Spinal cord (tissue), 9 donors: ENCODE measurements at regions not wholly inside any gene's neighbourhood (a gene's known extent, or its start where the extent isn't known, plus 50 kb on each side); places are given as distances from the start of the nearest gene placed in this dataset.

Source experiments
- DNase-seq, 6 donors: peaks; one replicate each; pipeline versions ENCODE4 v3.0.0 to v3.0.0-alpha.2; 2013 to 2015; ENCODE audit warnings: low spot score in 6 of 6, low read depth in 4 of 6
- H3K27ac ChIP-seq: one replicate; pipeline ENCODE4 v1.5.1; 2013; ENCODE audit warnings: low read depth, low read length, control low read depth
- H3K27me3 ChIP-seq: one replicate; pipeline ENCODE4 v1.6.1; 2013; ENCODE audit warnings: low read length; ENCODE audit not compliant: control insufficient read depth, insufficient read depth
- H3K36me3 ChIP-seq: one replicate; pipeline ENCODE4 v1.6.1; 2013; ENCODE audit warnings: low read length; ENCODE audit not compliant: control insufficient read depth, insufficient read depth
- H3K4me1 ChIP-seq: one replicate; pipeline ENCODE4 v1.6.1; 2013; ENCODE audit warnings: low read length; ENCODE audit not compliant: control insufficient read depth, insufficient read depth
- H3K4me3 ChIP-seq: one replicate; pipeline ENCODE4 v1.5.1; 2013; ENCODE audit warnings: low read depth, low read length, control low read depth
- H3K9me3 ChIP-seq: one replicate; pipeline ENCODE4 v1.6.1; 2013; ENCODE audit warnings: low read length; ENCODE audit not compliant: control insufficient read depth, insufficient read depth
- WGBS: methylation state at CpG from one replicate; pipeline ENCODE4 v1.1.5; 2013; ENCODE audit warnings: missing lambda C conversion rate; ENCODE audit not compliant: insufficient coverage; 5-methylcytosine and 5-hydroxymethylcytosine counted together
- donor health status: healthy.

GRCh38 chr3:116563351-116563750 is 118.1 kb upstream of the LSAMP start:
- Histone ChIP-seq H3K36me3 (no peaks in the 10 kb centered on the region), H3K9me3 (no peaks in the 10 kb centered on the region), H3K27ac (no peak overlapping the region), H3K27me3 (no peaks in the 10 kb centered on the region), H3K4me3 (no peak overlapping the region), H3K4me1 (no peaks in the 10 kb centered on the region)
- peak in 2 of 6 donors; percentile 18 to 56 for DNase-seq
- no CpG with 5 or more reads among the region's 2 CpGs for WGBS

- no peaks in the 10 kb centered on the region for H3K9me3 ChIP-seq
- H3K4me3 ChIP-seq = no peak overlapping the region
- DNase-seq = no peak
- no peaks in the 10 kb centered on the region for H3K4me1 ChIP-seq
- H3K27me3 ChIP-seq = no peaks in the 10 kb centered on the region
- no peaks in the 10 kb centered on the region for H3K36me3 ChIP-seq
- no peak overlapping the region for H3K27ac ChIP-seq
These were observed 121.2 kb upstream of the LSAMP start for GRCh38 chr3:116566478-116566960.

- no CpG with 5 or more reads among the region's 1 CpG for WGBS
- no peaks in the 10 kb centered on the region for H3K4me1 ChIP-seq
- DNase-seq = no peak
- H3K36me3 ChIP-seq = no peaks in the 10 kb centered on the region
- no peak overlapping the region for H3K4me3 ChIP-seq
- no peaks in the 10 kb centered on the region for H3K27me3 ChIP-seq
- H3K9me3 ChIP-seq = no peaks in the 10 kb centered on the region
- no peak overlapping the region for H3K27ac ChIP-seq
These were observed 124.3 kb upstream of the LSAMP start for GRCh38 chr3:116569611-116570010.

DNA sequence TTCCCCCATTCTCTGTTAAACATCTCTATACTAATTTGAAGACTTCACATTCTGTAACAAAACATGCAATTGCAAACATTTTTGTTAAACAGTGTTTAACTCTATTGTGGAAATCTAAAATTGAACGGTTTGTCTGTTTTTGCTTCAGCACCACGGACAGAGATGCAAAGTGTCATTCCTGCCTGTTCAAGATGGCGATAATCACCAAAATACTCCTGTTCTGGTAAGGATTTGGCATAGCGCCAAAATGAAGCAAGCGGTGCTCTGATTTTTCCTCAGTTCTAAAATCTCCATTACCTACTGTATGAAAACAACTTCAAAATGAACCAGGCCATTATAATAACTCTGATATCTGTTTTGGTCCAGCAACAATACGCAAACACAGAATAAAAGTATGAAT is 129.7 kb upstream of the TUSC7 start:
- Histone ChIP-seq H3K4me1 (no peaks in the 10 kb centered on the region), H3K4me3 (no peak overlapping the region), H3K27ac (no peak overlapping the region), H3K27me3 (no peaks in the 10 kb centered on the region), H3K36me3 (no peaks in the 10 kb centered on the region), H3K9me3 (no peaks in the 10 kb centered on the region)
- DNase-seq = peak in 1 of 6 donors; percentile 26
- WGBS = 14% methylated on average over 1 of the region's 6 CpGs

- DNase-seq = peak in 1 of 6 donors; percentile 28
- WGBS = 67% methylated on average over 5 of the region's 7 CpGs
- Histone ChIP-seq H3K27me3 (no peaks in the 10 kb centered on the region), H3K27ac (no peak overlapping the region), H3K4me3 (no peak overlapping the region), H3K36me3 (no peaks in the 10 kb centered on the region), H3K4me1 (no peaks in the 10 kb centered on the region), H3K9me3 (no peaks in the 10 kb centered on the region)
These were observed 123.2 kb upstream of the TUSC7 start for GRCh38 chr3:116586285-116586944.

GRCh38 chr3:116591236-116591635 is 118.3 kb upstream of the TUSC7 start:
- DNase-seq = peak in 2 of 6 donors; percentile 28 to 56
- H3K27ac ChIP-seq = no peak overlapping the region
- H3K36me3 ChIP-seq = no peaks in the 10 kb centered on the region
- no CpG with 5 or more reads among the region's 3 CpGs for WGBS
- H3K4me1 ChIP-seq = no peaks in the 10 kb centered on the region
- H3K9me3 ChIP-seq = no peaks in the 10 kb centered on the region
- H3K27me3 ChIP-seq = no peaks in the 10 kb centered on the region
- H3K4me3 ChIP-seq = no peak overlapping the region

GRCh38 chr3:116601206-116601605 is 108.4 kb upstream of the TUSC7 start:
- WGBS = no CpG with 5 or more reads among the region's 2 CpGs
- H3K4me1 ChIP-seq = no peaks in the 10 kb centered on the region
- H3K27me3 ChIP-seq = no peaks in the 10 kb centered on the region
- H3K27ac ChIP-seq = no peak overlapping the region
- no peak for DNase-seq
- no peak overlapping the region for H3K4me3 ChIP-seq
- no peaks in the 10 kb centered on the region for H3K9me3 ChIP-seq
- H3K36me3 ChIP-seq = no peaks in the 10 kb centered on the region

GRCh38 chr3:116607205-116607604 is 102.4 kb upstream of the TUSC7 start:
- H3K4me1 ChIP-seq = no peaks in the 10 kb centered on the region
- no peak overlapping the region for H3K27ac ChIP-seq
- DNase-seq = no peak
- no peaks in the 10 kb centered on the region for H3K36me3 ChIP-seq
- WGBS = 64% methylated on average over 5 of the region's 5 CpGs
- H3K4me3 ChIP-seq = no peak overlapping the region
- H3K27me3 ChIP-seq = no peaks in the 10 kb centered on the region
- no peaks in the 10 kb centered on the region for H3K9me3 ChIP-seq

DNA sequence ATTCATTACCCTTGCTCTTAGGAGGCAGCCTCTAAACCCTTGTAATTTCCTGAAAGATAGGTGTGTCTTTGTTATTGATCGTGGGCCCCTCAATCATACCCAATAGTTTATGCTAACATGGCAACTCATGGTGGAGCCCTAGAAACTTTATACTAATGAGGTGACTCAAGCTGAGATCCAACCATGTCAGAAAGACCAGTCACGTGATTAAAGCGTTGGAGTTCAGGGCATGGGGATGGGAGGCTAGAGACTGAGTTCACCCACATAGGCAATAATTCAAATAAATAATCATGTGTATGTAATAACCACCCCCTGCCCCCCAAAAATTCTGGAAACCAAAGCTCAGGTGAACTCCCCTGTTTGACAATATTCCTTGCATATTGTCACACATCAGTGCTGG is 99.5 kb upstream of the TUSC7 start:
- WGBS = no CpG with 5 or more reads among the region's 3 CpGs
- Histone ChIP-seq H3K4me1 (no peaks in the 10 kb centered on the region), H3K9me3 (no peaks in the 10 kb centered on the region), H3K27ac (no peak overlapping the region), H3K27me3 (no peaks in the 10 kb centered on the region), H3K4me3 (no peak overlapping the region), H3K36me3 (no peaks in the 10 kb centered on the region)
- no peak for DNase-seq

DNA sequence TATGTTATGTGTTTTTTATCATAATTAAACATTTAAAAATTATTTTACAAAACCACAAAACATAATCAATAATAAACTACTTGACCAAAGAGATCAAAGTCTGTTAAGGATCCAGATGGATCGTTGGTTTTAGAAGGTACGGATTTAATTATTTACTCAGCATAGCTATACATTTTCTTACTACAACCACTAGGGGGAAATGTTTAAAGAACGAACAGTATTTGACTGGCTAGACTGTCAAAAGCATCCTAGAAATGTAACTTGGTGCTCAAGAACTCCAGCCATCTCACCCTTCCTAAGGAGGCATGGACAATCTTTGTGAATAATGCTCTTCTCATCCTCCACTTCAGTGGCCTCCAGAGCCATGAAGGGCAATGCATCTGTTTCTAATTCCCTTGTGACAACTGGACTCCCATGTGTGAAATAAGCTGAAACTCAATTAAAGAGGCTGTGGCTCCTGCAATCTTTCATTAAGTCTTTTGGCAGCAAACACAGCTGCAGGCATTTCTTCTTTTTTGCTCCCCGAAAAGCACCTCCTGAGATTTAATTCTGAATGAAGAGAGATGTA is 94.7 kb upstream of the TUSC7 start:
- DNase-seq = peak in 1 of 6 donors; percentile 14
- Histone ChIP-seq H3K9me3 (no peaks in the 10 kb centered on the region), H3K4me1 (no peaks in the 10 kb centered on the region), H3K4me3 (no peak overlapping the region), H3K27ac (no peak overlapping the region), H3K27me3 (no peaks in the 10 kb centered on the region), H3K36me3 (no peaks in the 10 kb centered on the region)
- WGBS = 83% methylated on average over 1 of the region's 4 CpGs
